Chondrocyte (in vitro differentiated cells): ENCODE measurements at regions not wholly inside any gene's neighbourhood (a gene's known extent, or its start where the extent isn't known, plus 50 kb on each side); places are given as distances from the start of the nearest gene placed in this dataset.

ENCODE experiments used
- DNase-seq: peaks from one replicate; pipeline ENCODE4 v3.0.0; 2021; ENCODE audit warnings: mixed read lengths, low spot score
- H3K27ac Mint-ChIP-seq: one replicate; pipeline ENCODE4 v1.8.0; 2021; ENCODE audit warnings: mild to moderate bottlenecking, moderate library complexity, mixed read lengths; ENCODE audit not compliant: unreplicated experiment
- H3K27me3 Mint-ChIP-seq: 2 replicates; pipeline ENCODE4 v1.8.0; 2021; ENCODE audit warnings: low read depth, mixed read lengths
- H3K36me3 Mint-ChIP-seq: 2 replicates; pipeline ENCODE4 v1.8.0; 2021; ENCODE audit warnings: low read depth, mixed read lengths
- H3K4me1 Mint-ChIP-seq: 2 replicates; pipeline ENCODE4 v1.8.0; 2021; ENCODE audit warnings: low read depth, mild to moderate bottlenecking, mixed read lengths
- H3K4me3 Mint-ChIP-seq: one replicate; pipeline ENCODE4 v1.8.0; 2021; ENCODE audit warnings: mild to moderate bottlenecking, moderate library complexity, mixed read lengths; ENCODE audit not compliant: unreplicated experiment
- H3K9me3 Mint-ChIP-seq: 2 replicates; pipeline ENCODE4 v1.8.0; 2021; ENCODE audit warnings: low read depth, mixed read lengths
- CTCF ChIP-seq: fragments of 200-600 bp; sonication (generic); IDR thresholded peaks from 2 replicates; pipeline ENCODE4 v1.5.0; 2021; ENCODE audit warnings: antibody characterized with exemption, mild to moderate bottlenecking, moderate library complexity

GRCh38 chr9:126114850-126115460 is 211.7 kb upstream of the MVB12B start:
- Mint-ChIP-seq H3K36me3 (no peaks in the 10 kb centered on the region), H3K4me3 (no peak overlapping the region), H3K9me3 (no peaks in the 10 kb centered on the region), H3K4me1 (no peaks in the 10 kb centered on the region), H3K27me3 (peaks cover 64% of the 10 kb centered on the region), H3K27ac (no peak overlapping the region)
- DNase-seq: no peak
- TF ChIP-seq CTCF: no peak

- Mint-ChIP-seq H3K27ac (no peak overlapping the region), H3K9me3 (no peaks in the 10 kb centered on the region), H3K4me1 (no peaks in the 10 kb centered on the region), H3K36me3 (no peaks in the 10 kb centered on the region), H3K4me3 (no peak overlapping the region), H3K27me3 (peaks cover 64% of the 10 kb centered on the region)
- DNase-seq: no peak
- TF ChIP-seq CTCF: no peak
Measured at GRCh38 chr9:126116351-126117157, 210.1 kb upstream of the MVB12B start.

GRCh38 chr9:126117158-126117425 is 209.5 kb upstream of the MVB12B start:
- H3K4me3 Mint-ChIP-seq: no peak overlapping the region
- peaks cover 66% of the 10 kb centered on the region for H3K27me3 Mint-ChIP-seq
- H3K4me1 Mint-ChIP-seq: no peaks in the 10 kb centered on the region
- peaks cover 2% of the 10 kb centered on the region for H3K9me3 Mint-ChIP-seq
- no peak for TF ChIP-seq CTCF
- H3K27ac Mint-ChIP-seq: no peak overlapping the region
- DNase-seq: no peak
- no peaks in the 10 kb centered on the region for H3K36me3 Mint-ChIP-seq

- Mint-ChIP-seq H3K36me3 (no peaks in the 10 kb centered on the region), H3K9me3 (peaks cover 5% of the 10 kb centered on the region), H3K27me3 (peaks cover 66% of the 10 kb centered on the region), H3K27ac (no peak overlapping the region), H3K4me3 (no peak overlapping the region), H3K4me1 (no peaks in the 10 kb centered on the region)
- DNase-seq: no peak
- TF ChIP-seq CTCF: no peak
Measured at GRCh38 chr9:126117631-126118030, 209.0 kb upstream of the MVB12B start.

- no peak for DNase-seq
- Mint-ChIP-seq H3K9me3 (peaks cover 5% of the 10 kb centered on the region), H3K27me3 (peaks cover 62% of the 10 kb centered on the region), H3K27ac (no peak overlapping the region), H3K36me3 (peaks cover 2% of the 10 kb centered on the region), H3K4me3 (no peak overlapping the region), H3K4me1 (peaks cover 4% of the 10 kb centered on the region)
- no peak for TF ChIP-seq CTCF
Measured at GRCh38 chr9:126119731-126120130, 206.9 kb upstream of the MVB12B start.
